Esophagus squamous epithelium (tissue), 5 donors: ENCODE measurements at regions not wholly inside any gene's neighbourhood (a gene's known extent, or its start where the extent isn't known, plus 50 kb on each side); places are given as distances from the start of the nearest gene placed in this dataset.
"Not testable (repeated sequence)": the region's sequence is repeated elsewhere in the genome, so short reads cannot be mapped to it uniquely, and the experiment has no call there.

Experiments
- DNase-seq: peaks from one replicate; lab custom pipeline; 2025; lab: John Stamatoyannopoulos, UW
- H3K27ac ChIP-seq, 4 donors: fragments of 200-600 bp; sonication (generic); one replicate each; pipeline ENCODE4 v1.5.1; 2016 to 2019; ENCODE audit warnings: mild to moderate bottlenecking in 1 of 4
- H3K27me3 ChIP-seq, 4 donors: fragments of 200-600 bp; sonication (generic); 1 replicate in 3 of 4; 2 replicates in 1 of 4; pipeline versions ENCODE4 v1.5.1 to v1.6.0; 2017 to 2021; ENCODE audit warnings: antibody characterized with exemption in 1 of 4
- H3K36me3 ChIP-seq, 3 donors: fragments of 200-600 bp; sonication (generic); one replicate each; pipeline ENCODE4 v1.5.1; 2016 to 2019
- H3K4me1 ChIP-seq, 3 donors: fragments of 200-600 bp; sonication (generic); one replicate each; pipeline ENCODE4 v1.5.1; 2017 to 2019
- H3K4me3 ChIP-seq, 4 donors: fragments of 200-600 bp; sonication (generic); 1 replicate in 3 of 4; 2 replicates in 1 of 4; pipeline ENCODE4 v1.5.1; 2016 to 2019; ENCODE audit warnings: mild to moderate bottlenecking in 2 of 4, moderate library complexity in 1 of 4
- H3K9me3 ChIP-seq, 3 donors: fragments of 200-600 bp; sonication (generic); one replicate each; pipeline ENCODE4 v1.5.1; 2016 to 2019
- POLR2A ChIP-seq, 4 donors: fragments of 450-650 bp; IDR thresholded peaks; one replicate each; pipeline ENCODE4 v1.6.1; 2017; ENCODE audit warnings: antibody characterized with exemption in 4 of 4, mild to moderate bottlenecking in 4 of 4, moderate library complexity in 3 of 4
- WGBS, 2 donors: methylation state at CpG; one replicate each; pipeline ENCODE4 v1.1.5; 2018; 5-methylcytosine and 5-hydroxymethylcytosine counted together
- intact Hi-C: fragments of 100-400 bp; cut with DNase I; formaldehyde crosslinking; loops from one replicate; pipeline ENCODE4 v1.15.0; 2022
- TF ChIP-seq, protein P1 (sequence below), 6 experiments: fragments of 450-650 bp in 4 of 6; fragments of 200-600 bp in 2 of 6; sonication (generic) in 2 of 6; IDR thresholded peaks; one replicate each; pipeline ENCODE4 v1.5.1; 2016 to 2019; ENCODE audit warnings: antibody characterized with exemption in 6 of 6, mild to moderate bottlenecking in 4 of 6, moderate library complexity in 4 of 6
- donor health status: DM: yes; HTN: yes; CAD: no.

DNA sequence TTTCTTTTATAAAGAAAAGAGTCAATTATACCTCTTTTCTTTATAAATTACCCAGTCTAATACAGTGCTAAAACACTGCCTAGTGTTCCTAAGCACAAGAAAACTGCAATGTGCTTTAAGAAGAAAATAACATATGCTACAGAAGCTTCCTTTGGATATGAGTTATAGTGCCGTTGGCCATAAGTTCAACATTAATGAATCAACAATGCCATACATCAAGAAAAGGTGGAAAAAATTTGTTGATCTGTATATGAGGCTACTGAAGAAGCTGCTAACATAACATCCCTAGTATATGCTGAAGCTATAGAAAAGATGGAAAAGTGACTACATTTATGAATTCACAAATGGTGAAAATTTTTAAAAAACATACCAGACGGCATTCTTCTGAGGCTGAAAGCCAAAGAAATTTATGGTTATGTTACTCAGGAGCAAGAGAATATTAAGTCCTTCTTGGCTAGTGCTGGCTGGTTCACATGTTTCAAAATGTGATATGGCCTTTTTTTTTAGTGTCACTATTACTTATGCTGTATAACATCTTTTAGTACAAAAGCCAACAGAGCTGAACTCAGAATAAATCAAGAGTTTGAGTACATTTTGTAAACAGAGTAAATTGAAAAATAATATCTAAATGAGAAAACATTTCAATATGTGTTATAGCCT is 743.2 kb upstream of the RGS18 start:
- TF ChIP-seq POLR2A (IDR thresholded peaks at IDR 0.05), result no peak
- TF ChIP-seq, protein P1, sequence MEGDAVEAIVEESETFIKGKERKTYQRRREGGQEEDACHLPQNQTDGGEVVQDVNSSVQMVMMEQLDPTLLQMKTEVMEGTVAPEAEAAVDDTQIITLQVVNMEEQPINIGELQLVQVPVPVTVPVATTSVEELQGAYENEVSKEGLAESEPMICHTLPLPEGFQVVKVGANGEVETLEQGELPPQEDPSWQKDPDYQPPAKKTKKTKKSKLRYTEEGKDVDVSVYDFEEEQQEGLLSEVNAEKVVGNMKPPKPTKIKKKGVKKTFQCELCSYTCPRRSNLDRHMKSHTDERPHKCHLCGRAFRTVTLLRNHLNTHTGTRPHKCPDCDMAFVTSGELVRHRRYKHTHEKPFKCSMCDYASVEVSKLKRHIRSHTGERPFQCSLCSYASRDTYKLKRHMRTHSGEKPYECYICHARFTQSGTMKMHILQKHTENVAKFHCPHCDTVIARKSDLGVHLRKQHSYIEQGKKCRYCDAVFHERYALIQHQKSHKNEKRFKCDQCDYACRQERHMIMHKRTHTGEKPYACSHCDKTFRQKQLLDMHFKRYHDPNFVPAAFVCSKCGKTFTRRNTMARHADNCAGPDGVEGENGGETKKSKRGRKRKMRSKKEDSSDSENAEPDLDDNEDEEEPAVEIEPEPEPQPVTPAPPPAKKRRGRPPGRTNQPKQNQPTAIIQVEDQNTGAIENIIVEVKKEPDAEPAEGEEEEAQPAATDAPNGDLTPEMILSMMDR (IDR thresholded peaks at IDR 0.05), result no peak
- Histone ChIP-seq H3K27ac (no peak overlapping the region), H3K4me3 (no peak overlapping the region), H3K36me3 (no peaks in the 10 kb centered on the region), H3K27me3 (no peaks in the 10 kb centered on the region), H3K4me1 (no peaks in the 10 kb centered on the region), H3K9me3 (no peaks in the 10 kb centered on the region)
- WGBS, 2 donors, result 57 to 71% methylated on average over 2 of the region's 2 CpGs
- DNase-seq, result no peak
- intact Hi-C loops, result no loop called here

DNA sequence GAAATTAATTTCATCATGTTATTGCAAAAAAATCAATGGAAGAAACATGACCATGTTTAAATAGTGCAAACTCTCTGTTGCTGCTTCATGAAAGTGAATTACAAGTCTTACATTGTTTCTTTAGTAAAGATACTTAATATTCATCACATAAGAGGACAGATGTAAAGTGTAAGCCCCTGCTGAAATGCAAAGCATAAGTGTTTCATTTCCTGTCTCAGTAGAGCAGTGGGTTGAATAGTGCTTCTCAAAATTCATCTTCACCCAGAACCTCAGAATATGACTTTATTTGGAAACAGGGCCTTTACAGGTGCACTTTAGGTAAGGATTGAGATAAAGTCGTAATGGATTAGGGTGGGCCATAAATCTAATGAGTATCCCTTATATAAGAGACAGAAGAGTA is 738.4 kb upstream of the RGS18 start:
- Histone ChIP-seq H3K27me3 (no peaks in the 10 kb centered on the region), H3K9me3 (no peaks in the 10 kb centered on the region), H3K4me3 (no peak overlapping the region), H3K4me1 (no peaks in the 10 kb centered on the region), H3K27ac (no peak overlapping the region), H3K36me3 (no peaks in the 10 kb centered on the region)
- intact Hi-C loops, result no loop called here
- TF ChIP-seq, protein P1 (IDR thresholded peaks at IDR 0.05), result no peak
- TF ChIP-seq POLR2A (IDR thresholded peaks at IDR 0.05), result no peak
- DNase-seq, result no peak
- 50 to 71% methylated on average over 1 of the region's 1 CpG for WGBS, 2 donors

DNA sequence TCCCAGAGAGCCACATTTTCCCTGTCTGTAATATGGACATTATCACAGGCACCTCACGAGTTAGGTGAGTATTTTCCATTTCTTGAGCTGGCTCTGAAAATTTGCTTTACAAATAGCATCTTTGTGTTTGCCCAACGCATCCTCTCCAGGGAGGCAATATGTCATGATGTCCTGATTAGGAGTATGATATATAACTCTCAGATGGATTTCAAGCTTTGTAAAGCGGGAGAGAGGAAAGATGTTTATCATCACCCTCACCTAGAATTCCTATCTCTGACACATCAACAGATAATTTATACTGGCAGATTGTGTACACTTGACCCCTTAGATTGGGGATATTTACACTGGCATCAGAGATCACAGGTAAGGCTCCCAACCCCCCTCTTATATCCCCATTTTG is 730.7 kb upstream of the RGS18 start:
- H3K27ac ChIP-seq, result no peak overlapping the region
- 23 to 65% methylated on average over 3 of the region's 3 CpGs for WGBS, 2 donors

DNA sequence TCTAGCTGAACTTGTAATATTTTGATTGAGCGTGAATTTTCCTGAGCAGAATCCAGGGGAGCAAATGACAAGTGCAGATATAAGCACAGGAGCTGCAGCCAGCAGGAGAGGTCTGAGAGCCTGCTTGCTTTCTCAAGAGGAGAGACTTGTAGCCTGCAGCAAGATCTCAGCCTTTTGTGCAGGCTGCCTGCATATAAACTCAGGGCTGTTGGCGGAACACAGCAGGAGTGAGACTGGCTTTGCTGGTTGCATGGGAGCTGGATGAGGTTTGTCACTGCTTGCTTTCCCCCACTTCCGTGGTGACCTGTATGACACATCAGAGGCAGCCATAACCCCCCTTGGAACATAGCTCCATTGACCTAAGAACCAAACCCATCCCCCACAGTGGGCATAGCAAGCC is 725.4 kb upstream of the RGS18 start:
- no peaks in the 10 kb centered on the region for H3K36me3 ChIP-seq
- no peak overlapping the region for H3K27ac ChIP-seq
- 29% methylated on average over 2 of the region's 3 CpGs; no CpG with 5 or more reads in 1 of the 2 donors for WGBS, 2 donors
- H3K27me3 ChIP-seq, result no peaks in the 10 kb centered on the region
- no peak for DNase-seq
- H3K4me1 ChIP-seq, result no peaks in the 10 kb centered on the region
- TF ChIP-seq, protein P1 (IDR thresholded peaks at IDR 0.05), result no peak
- no peak for TF ChIP-seq POLR2A (IDR thresholded peaks at IDR 0.05)
- intact Hi-C loops, result no loop called here
- peaks cover 0 to 4% (median 0%) of the 10 kb centered on the region in 3 donors for H3K9me3 ChIP-seq
- no peak overlapping the region for H3K4me3 ChIP-seq

More for the DNA sequence above, 730.7 kb upstream of the RGS18 start:
- no peaks in the 10 kb centered on the region for H3K36me3 ChIP-seq
- H3K9me3 ChIP-seq, result no peaks in the 10 kb centered on the region
- no peaks in the 10 kb centered on the region for H3K27me3 ChIP-seq
- intact Hi-C loops, result no loop called here
- no peak overlapping the region for H3K4me3 ChIP-seq
- DNase-seq, result no peak
- no peaks in the 10 kb centered on the region for H3K4me1 ChIP-seq
- TF ChIP-seq POLR2A (IDR thresholded peaks at IDR 0.05), result no peak
- TF ChIP-seq, protein P1 (IDR thresholded peaks at IDR 0.05), result no peak

DNA sequence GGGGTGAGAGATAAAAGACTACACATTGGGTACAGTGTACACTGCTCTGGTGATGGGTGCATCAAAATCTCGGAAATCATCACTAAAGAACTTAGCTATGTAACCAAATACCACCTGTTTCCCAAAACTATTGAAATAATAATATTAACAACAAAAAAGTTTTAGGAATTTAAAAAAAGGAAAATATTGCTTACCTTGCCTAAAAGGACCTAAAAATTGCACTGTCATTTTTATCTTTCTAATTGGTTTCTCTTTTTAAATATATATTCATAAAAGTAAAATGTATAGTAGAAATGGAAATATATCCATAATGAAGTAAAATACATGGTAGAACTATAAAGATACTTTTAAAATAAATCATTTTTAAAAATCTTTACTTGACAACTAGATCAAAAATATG is 719.3 kb upstream of the RGS18 start:
- WGBS, 2 donors, result 50 to 52% methylated on average over 1 of the region's 1 CpG
- Histone ChIP-seq H3K27me3 (no peaks in the 10 kb centered on the region), H3K9me3 (no peaks in the 10 kb centered on the region), H3K4me1 (no peaks in the 10 kb centered on the region), H3K4me3 (no peak overlapping the region), H3K27ac (no peak overlapping the region), H3K36me3 (no peaks in the 10 kb centered on the region)
- TF ChIP-seq, protein P1 (IDR thresholded peaks at IDR 0.05), result no peak
- no peak for TF ChIP-seq POLR2A (IDR thresholded peaks at IDR 0.05)
- intact Hi-C loops, result no loop called here
- no peak for DNase-seq

DNA sequence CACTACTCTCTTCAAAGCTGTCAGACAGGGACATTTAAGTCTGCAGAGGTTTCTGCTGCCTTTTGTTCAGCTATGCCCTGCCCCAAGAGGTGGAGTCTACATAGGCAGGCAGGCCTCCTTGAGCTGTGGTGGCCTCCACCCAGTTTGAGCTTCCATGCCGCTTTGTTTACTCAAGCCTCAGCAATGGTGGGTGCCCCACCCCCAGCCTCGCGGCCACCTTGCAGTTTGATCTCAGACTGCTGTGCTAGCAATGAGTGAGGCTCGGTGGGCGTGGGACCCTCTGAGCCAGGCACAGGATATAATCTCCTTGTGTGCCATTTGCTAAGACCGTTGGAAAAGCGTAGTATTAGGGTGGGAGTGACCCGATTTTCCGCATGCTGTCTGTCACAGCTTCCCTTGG is 710.0 kb upstream of the RGS18 start:
- peaks cover 0 to 12% (median 0%) of the 10 kb centered on the region in 3 donors for H3K9me3 ChIP-seq
- H3K4me3 ChIP-seq, H3K27me3 ChIP-seq, DNase-seq, H3K36me3 ChIP-seq, intact Hi-C loops, H3K4me1 ChIP-seq, H3K27ac ChIP-seq: not testable (repeated sequence)
- WGBS, 2 donors, result 67 to 69% methylated on average over 6 to 9 of the region's 9 CpGs
